ENCODE measurements at regions not wholly inside any gene's neighbourhood (a gene's known extent, or its start where the extent isn't known, plus 50 kb on each side); places are given as distances from the start of the nearest gene placed in this dataset.

DNA sequence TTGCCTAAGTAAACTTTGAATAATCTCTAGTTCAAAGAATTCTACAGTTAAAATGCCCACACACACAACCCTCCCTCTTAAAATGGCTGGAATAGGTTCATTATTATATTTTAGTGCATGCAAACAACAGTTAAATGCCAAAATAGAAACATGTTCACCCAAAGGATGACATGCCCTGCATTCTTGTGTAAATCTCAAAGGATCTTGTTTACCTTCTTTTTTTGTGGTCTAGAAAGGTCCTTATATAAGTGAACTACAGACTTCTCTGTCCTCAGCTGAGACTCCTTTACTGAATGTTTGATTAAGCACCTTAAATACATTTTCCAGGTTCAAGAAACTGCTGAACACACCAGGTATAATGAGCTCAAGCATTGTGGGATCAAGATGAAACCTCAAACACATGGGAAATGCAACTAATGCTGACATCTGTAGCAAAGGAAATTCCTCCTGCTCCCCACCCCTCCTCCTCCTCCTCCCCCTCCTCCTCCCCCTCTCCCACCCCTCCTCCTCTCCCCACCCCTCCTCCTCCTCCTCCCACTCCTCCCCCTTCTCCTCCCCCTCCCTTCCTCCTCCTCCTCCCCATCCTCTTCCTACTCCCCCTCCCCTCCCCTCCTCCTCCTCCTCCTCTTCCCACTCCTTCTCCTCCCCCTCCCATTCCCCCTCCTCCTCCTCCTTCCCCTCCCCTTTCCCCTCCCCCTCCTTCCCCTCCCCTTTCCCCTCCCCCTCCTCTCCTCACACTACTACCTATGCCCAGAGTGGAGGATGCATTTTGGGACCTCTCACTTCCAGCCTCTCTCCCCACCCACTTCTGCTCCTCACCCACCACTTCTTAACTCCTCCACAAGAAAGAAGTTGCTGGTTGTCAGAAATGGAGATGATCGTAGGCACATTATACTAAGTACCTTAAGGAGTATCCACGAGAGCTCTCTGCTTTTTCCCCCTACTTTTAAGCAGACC lies 233.9 kb downstream of the MRPL39 start:
- DNase-seq, result no peak

DNA sequence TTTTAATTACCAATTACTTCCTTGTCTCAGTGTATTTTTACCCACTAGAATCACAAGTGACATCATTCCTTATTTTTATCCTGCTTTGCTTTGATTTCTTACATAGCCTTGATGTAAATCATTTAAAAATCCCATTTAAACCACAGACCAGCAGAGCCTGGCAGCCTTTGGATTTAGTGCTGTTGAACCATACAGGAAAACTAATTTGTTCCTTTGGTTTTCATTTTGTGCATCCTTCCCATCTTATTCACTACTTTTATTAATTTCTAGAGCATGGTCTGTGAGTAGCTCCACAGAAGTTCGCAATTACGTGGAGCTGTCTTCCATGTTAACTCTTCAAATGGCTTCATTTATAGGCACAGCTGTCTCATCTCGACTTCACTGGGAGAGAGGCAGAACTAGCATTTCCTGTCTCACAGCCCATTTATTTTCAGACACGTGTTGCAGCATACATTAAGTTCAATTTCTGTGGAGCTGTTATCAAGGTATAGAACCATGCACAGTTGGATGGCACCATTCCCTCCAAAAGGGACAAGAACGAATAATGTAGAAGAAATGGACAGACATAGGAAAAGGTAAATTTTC lies 235.3 kb downstream of the MRPL39 start:
- no peak for DNase-seq

DNA sequence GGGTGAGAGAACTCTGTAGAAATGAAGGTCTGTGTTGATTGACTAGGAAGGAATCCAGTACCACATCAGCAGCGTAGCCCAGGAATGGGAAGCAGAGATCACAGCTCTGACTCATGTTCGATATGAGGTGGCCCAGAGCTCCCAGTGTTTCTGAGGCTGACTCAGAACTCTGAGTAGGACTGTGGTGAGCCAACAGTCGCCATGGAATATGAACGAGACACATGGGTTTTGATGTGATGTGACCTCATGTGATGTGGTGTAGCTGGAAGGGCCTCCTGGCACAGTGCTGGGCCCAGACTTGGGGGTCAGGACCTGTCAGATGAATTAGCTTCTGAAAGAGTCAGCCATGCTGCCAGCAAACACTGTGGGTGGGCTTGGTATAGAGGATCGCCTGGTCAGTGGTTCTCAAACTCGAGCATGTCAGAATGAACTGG lies 237.0 kb downstream of the MRPL39 start:
- DNase-seq, result no peak

DNA sequence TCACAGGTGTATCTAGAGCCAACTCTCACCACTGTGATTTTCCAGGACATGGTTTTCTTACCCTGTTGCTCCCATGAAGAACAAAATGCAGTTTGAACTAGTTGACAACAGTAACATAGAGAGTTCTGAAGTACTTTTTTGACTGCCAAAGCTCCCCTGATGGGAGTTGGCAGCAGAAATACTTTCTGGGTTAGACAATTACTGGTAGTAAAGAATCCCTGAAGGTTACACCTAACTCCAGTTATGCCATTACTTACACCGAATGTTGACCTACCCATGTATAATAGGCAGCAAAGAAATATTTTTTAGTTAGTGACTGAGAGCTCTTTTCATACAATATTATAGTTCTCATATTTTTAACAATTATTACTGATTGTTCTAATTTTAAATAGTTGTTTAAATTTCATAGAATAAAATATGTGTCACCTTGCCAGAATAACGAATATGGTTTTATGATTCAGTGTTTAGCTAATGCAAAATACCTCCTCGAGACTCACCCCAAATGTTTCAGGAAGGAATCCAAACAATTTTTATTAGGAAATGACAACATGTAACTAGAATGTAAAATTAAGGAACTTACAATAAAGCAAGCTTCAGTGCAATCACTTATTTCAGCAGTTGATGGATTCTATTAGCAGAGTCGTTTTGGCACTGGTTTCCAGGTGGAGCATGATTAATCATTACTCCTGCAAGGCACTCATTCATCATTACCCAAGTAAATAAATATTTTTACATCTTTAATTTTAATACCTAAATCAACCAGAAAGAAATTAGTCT lies 237.6 kb downstream of the MRPL39 start:
- no peak for DNase-seq

DNA sequence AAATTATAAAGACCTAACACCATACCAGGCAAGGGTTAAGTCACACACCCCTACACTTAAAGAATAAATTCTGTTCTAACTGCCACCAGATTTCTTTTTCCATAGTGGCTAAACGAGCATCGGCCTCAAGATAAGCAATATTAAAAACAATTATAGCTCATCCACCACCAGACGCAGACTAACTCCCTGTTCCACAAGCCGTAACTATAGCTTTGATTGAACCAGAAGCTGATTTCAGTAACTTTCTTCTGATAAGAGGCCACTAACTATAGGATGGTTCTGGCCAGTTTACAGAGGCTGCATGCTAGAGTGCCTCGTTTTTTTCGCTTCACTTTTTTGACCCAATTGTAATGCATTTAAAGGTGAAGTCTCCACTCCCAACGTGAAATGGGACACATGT lies 238.8 kb downstream of the MRPL39 start:
- DNase-seq, result no peak

DNA sequence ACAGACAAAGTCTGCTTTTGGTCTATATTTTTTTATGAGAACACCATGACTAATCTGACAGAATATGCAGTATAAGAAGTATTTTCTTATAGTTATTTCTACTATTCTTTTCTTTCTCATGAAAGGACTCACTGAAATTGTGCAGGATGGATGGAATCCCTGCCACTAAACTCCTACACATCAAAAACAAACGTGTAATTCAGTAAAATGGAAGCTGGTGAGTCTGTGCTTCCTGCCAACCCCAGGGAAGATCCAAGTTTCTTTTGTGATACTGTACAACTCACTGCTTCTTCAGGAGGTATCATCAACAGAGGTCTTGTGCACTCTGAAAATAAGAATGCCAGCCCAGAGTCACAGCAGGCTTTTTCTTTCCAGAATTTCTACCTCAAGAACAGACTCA lies 241.2 kb downstream of the MRPL39 start:
- no peak for DNase-seq

DNA sequence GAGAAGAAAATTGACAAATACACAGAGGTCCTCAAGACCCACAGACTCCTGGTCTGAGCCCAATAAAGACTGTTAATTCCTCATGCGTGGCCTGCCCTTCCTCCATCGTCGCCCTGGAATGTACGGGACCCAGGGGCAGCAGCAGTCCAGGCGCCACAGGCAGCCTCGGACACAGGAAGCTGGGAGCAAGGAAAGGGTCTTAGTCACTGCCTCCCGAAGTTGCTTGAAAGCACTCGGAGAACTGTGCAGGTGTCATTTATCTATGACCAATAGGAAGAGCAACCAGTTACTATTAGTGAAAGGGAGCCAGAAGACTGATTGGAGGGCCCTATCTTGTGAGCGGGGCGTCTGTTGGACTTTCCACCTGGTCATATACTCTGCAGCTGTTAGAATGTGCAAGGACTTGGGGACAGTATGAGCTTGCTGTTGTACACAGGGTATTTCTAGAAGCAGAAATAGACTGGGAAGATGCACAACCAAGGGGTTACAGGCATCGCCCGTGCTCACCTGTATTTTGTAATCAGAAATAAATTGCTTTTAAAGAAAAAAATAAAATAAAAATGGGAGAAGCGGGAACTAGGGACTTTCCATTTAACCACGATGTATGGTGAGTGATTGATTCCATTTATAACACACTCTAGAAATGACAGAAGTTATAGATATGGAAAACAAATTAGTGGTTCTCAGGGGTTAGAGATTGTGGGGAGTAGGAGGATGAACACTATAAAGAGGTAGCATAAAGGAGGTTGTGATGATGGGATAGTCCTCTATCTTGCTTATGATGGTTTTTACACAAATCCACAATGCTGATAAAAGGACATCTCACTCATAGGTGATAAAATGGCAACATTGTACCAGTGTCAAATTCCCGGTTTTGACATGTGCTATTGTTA lies 244.7 kb downstream of the MRPL39 start:
- no peak for DNase-seq

DNA sequence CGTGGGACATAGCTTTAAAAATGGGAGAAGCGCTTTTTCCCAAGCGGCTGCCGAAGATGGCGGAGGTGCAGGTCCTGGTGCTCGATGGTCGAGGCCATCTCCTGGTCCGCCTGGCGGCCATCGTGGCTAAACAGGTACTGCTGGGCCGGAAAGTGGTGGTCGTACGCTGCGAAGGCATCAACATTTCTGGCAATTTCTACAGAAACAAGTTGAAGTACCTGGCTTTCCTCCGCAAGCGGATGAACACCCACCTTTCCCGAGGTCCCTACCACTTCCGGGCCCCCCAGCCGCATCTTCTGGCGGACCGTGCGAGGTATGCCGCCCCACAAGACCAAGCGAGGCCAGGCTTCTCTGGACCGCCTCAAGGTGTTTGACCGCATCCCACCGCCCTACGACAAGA lies 245.5 kb downstream of the MRPL39 start:
- no peak for DNase-seq

DNA sequence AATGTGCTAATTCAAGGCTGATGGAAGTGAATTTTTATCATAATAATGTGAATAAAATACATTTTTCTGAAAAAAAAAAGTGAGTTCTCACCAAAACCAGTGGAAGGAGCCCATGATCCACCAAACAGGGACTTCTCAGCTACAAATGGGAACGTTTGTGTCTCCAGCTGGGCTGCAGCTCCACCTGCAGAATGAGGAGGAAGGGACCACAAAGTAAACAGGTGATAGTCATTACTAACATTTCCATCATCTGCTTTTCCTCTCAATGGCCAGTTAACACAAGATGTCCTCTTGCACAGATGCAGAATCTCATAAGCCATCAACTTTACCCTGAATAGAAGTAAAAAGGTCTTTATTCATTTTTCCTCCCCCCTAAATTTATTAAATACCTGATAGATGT lies 246.2 kb downstream of the MRPL39 start:
- DNase-seq, result no peak

DNA sequence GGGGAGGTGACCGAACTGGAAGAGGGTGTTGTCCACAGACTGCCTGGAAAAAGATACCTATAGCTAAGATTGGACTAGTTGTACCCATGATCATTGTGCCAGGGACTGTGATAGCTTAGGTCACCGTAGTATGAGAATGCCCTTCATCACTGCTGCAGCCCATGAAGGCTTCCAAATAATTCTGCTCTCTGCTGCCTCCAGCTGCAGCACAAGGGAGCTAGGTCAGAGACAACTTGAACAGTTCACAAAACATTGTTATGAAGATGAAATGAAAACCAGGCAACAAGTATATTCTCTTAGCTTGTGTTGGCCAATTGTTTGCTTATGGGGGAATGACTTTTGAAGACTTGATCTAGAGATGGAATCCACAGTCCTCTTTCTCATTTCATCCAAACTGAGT lies 246.7 kb downstream of the MRPL39 start:
- DNase-seq, result no peak

DNA sequence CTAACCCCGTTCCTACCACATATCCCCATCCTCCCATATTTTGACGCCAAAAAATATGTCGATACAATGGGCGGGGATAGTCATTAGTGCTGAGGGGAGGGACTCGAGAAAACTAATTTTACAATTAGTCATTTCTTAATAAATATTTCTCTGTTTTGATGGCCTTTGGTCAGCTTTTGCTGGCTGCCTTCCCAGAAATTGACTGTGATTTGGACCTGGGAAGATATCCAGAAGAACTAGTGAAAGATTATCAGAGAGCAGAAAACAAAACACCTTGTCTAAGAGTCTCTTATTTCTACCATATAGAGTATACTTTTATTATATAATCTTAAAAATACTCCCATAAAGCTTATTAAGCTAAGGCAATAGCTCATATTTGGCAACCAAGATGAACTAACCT lies 247.6 kb downstream of the MRPL39 start:
- DNase-seq, result no peak

DNA sequence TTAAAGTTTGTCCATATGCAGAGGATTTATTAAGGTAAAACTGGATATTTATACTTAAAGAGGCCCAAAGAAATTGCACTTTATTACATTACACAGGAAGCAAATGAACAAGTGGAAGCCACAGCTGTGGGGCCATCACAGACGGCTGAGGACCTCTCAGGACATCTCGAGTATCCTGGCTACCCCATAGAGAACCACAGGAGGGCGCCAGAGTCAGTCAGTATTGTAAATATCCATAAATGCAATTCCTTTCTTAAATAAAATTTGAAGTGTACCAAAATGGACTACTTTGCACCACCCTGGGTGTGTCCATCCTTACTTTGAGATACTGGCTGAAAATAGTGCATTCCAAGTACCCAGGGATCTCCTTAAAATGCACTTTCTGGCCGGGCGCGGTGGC lies 257.2 kb downstream of the MRPL39 start:
- DNase-seq, result no peak

DNA sequence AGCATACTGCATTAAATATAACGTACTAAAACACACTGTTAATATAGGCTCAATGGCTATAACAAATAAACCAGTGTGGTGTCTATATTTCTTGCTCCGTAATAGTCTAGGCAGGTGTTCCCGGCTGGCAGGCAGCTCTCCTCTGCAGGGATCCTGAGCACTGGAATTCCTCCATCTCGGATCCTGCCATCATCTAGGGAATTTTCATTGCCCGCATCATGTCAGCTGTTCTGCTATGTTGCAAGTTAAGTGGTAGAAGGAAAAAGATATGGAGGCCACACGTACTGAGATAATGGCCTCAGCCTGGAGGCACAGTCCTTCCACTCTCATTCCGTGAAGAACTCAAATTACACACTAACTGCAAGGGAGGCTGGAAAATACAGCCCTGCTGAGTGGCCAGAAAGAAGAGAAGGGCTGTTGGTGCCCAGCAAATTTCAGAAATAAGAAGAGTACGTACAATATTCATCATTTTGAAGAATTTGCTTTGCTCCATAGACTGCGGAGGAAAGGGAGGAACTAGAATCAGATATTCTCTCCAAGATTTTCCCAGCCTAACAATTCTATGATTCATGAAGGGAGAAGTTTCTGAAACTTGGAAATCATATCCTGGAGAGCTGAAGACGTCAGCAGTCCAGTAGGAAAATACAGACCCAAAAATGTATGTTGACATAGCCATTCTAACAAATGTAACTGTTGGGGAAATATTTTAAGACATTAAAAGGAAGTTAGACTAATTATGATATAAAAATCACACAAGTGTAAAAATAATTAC lies 263.3 kb downstream of the MRPL39 start:
- DNase-seq, result no peak

DNA sequence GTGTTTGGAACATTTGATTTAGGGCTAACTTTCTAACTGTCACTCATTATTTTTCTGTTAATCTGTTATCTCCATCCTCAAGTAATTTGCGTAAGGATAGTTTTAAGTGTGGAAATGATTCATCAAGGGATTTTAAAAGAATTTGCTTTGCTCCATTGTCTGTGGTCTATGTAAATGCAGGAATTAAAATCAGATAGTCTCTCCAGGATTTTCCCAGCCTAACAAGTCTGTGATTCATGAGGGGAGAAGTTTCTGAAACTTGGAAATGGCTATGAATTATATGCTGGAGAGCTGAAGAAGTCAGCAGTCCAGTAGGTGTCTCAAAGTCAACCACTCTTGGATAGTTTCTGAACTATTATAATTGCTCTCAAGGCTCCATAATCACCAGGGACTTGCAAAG lies 264.5 kb downstream of the MRPL39 start:
- no peak for DNase-seq

DNA sequence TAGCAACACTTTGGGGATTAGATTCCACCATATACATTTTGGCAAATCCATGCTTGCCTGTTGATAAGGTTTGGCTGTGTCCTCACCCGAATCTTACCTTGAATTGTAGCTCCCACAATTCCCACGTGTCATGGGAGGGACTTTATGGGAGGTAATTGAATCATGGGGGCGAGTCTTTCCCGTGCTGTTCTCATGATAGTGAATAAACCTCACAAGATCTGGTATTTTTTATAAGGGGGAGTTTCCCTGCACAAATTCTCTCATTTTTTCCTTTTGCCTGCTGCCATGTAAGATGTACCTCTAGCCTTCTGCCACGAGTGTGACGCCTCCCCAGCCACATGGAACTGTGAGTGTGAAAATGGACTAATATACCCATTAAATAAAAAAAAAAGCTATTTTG lies 265.3 kb downstream of the MRPL39 start:
- DNase-seq, result no peak

DNA sequence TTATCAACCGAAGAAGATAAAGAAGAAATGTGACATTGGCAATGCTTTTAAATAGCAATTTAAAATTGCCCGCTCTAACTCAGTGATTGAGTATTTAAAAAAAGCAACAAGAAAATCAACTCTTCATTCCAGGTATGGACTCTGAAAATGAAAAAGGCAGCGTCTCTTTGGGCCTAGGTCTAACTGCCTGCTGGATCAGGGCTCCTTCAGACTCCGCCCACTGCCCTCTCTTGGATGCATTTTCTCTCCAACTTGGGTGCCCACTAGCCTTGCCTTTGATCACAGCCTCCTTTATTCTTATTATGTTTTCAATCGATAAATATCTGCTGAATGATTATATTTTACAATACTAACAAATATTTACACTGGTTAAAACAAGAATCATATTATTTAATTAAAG lies 268.9 kb downstream of the MRPL39 start:
- DNase-seq, result no peak

DNA sequence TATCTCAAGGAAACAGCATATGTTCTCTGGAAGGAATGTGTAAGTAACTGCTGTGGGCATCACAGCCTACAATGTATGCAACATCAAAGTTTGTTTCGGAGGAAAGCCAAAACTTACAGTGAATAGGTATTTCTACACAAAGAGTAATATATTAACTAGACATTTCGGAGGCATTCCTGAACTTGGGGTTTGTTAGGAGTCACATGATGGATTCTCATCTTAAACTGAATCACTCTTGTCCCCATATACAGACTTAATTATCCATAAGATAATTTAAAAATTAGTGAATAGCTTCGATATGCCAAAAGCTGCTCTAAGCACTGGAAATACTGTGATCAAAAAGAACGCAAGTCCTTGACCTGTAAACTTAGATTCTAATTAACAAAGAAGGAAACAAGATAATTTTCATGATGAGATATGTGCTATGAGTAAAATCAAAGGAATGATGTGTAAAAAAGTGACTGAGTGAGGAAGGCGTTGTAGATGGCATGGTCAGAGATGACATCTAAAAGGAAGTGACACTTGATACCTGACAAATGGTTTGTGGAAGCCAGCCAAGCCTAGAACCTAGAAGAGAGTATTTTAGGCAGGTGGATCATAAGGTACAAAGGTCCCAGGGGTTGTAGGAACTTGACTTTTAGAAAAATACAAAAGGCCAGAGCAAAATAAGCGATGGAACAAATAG lies 273.1 kb downstream of the MRPL39 start:
- no peak for DNase-seq

DNA sequence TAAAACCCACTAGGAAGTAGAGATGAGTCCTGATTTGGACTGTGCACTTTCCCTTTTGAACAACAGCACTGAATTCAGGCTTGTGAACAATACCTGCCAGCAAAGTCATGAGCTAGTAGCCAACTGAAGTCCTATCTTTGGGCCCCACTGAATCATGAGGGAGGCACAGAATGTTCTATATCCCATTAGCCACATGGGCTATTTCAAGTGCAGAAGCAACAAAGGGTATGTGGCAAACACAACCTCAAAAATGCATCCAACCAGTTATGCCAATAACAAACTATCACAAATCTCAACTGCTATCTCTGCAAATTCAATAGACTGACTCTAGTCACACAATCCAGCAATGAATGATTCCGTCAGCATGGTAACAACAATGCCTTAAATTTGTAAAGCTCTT lies 276.0 kb downstream of the MRPL39 start:
- DNase-seq, result no peak

DNA sequence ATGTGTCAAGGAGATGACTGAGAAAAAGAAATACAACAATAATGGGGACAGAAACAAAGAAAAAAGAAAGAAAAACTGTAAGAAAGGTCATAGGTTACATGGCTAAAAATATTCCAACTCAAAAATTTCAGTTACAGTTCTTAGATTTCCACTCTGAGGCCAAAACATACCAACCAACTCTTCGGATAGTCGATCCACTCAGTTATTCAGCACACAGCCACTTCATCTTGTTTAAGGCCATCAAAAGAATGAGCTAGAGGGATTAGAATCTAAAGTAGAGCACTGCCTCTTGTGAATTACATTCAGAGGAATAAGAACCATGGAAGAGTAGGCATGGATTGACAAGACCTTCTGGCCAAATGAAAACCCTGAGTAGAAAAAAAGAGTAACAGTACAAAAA lies 277.0 kb downstream of the MRPL39 start:
- no peak for DNase-seq

DNA sequence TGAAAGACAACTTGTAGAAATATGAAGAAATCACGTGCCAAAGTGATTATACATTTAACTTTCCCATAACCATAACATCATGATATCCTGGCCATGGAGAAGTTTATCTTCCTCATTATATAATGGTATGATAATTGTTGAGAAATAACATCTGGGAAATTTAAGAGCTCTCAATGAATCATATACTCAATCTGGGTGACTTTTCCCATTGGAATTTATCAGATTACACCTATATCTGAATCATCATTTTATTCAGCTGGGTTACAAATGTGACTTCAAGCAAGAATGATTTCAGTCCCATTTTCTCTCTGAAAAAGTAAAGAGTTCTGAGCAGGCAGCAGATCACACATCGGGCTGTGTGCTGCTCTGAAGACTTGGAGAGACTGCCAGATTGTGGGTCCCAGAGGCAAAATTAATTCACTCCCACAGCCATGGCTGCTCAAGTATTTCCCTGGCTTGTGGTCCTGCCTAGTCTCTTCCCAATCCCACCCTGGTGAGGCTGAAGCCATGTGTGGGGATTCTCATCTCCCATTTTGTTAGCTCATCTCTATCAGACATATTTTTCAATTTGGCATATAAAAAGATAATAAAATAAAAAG lies 278.0 kb downstream of the MRPL39 start:
- no peak for DNase-seq

DNA sequence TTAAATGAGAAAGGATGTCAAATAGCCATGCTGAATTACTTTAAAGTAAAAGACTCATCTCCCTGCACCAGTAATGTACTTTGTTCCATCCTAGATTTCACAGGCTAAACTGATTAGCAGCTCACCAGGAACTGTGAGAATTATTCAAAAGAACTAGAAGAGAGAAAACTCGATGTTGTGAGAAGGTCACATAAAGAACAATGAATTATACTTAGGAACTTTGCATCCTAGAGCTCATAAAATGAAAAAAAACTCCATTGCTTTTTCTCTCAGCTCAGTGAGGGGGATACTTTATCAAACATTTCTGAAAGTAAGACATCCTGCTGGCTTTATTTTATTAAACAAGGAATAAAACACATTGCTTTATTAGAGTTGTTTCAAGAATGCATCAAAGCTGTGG lies 278.5 kb downstream of the MRPL39 start:
- no peak for DNase-seq
